NCI-H2107 (cell line): ENCODE measurements at regions not wholly inside any gene's neighbourhood (a gene's known extent, or its start where the extent isn't known, plus 50 kb on each side); places are given as distances from the start of the nearest gene placed in this dataset.
A peak's percentile ranks its signal among the peaks of the same experiment; 100 is the strongest.

Experiments used
- DNase-seq: peaks from one replicate; lab custom pipeline; 2025; lab: John Stamatoyannopoulos, UW

DNA sequence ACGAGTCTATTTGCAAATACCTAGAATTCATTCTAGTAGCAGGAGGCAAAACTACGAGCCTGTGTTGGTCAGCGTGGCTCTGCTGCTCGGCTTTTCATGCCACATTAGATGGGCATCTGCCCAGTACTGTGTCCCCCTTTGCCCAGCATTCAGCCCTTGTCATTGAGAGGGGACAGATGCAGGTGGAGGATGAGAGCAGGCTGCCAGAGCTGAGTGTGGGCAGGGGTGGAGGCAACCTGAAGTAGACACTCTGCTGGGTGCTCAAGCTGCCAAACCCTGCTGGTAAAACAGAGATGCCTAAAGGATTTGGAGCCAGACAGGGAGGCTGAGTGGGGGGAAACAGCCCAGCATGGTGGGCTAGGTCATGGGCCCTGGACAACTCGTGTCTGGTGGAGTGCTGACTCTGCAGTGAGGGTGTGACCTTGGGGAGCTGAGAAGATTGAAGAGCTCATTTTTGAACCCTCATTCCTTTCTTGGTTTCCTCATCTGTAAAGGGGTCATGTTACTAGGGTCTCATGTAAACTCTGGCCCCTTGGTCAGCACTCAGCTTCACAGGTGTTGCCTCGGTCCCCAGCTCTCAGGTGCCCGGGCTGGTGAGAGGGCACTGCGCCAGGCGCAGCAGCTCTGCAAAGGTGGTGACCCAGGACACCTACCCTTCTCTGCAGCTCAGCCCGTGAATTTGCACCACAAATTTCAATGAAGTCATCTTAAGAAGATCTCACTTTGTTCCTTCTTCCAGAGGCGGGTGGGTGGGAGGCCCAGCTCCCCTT is 64.2 kb upstream of the BHLHE23 start:
- DNase-seq = no peak

DNA sequence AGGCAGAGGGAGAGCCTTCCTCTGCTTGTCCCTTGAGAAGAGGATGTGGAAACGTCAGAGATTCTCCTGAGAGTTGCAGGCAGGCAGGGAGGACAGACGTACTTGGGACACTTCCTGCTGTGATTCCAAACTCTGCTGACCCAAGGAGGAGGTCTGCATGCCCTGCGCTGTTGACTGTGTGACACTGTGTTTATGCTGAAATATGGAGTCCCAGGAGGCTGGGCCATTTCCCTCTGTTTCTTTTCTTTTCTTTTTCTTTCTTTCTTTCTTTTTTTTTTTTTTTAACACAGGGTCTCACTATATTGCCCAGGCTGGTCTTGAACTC is 63.5 kb upstream of the BHLHE23 start:
- DNase-seq = no peak

DNA sequence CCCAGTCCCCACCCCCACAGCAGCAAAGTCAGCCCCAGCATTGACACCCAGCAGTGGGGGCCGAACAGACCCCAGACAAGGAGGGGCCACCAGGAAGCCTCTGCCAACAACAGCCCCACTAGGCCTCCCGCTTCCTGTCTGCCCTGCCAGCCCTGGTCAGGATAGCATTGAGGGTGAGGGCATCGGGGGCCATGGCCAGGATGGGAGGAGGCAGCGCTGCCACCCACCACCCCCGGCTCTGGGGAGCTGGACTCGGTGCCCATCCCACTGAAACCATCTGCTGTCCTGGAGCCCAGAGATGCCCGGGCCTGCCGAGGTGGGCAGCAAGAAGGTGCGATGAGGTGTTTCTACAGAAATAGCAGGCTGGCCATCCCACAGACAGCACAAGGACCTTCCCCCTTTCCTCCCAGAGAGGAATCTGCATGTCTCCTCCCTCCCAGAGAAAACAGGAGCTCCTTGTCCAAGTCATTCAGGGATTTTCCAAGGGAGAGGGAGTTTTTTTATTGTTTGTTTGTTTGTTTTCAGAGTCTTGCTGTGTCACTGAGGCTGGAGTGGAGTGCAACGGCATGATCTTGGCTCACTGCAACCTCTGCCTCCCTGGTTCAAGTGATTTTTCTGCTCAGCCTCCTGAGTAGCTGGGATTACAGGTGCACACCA is 62.1 kb upstream of the BHLHE23 start:
- DNase-seq = no peak

- no peak for DNase-seq
Observed at GRCh38 chr20:63067721-63068560, 61.2 kb upstream of the BHLHE23 start.

DNA sequence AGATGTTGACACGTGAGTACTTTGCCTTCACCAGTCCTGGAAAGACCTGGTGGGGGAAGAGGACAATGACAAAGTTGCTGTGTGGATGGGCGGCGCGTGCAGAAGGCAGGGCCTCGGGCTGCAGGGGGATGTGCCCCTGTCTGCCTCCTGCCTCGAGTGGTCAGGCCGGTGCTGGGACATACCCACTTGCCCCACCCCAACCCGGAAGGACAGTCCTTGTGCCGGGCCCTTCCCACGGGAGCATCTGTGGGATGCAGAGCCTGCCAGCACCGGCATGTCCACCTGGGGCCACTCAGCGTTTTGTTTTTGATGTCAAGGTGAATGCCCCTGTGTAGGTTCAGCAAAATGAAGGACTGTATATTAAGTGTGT is 60.5 kb upstream of the BHLHE23 start:
- DNase-seq = no peak

GRCh38 chr20:63066506-63067265 is 59.9 kb upstream of the BHLHE23 start:
- no peak for DNase-seq

- no peak for DNase-seq
Observed at GRCh38 chr20:63065911-63066310, 59.1 kb upstream of the BHLHE23 start.

DNA sequence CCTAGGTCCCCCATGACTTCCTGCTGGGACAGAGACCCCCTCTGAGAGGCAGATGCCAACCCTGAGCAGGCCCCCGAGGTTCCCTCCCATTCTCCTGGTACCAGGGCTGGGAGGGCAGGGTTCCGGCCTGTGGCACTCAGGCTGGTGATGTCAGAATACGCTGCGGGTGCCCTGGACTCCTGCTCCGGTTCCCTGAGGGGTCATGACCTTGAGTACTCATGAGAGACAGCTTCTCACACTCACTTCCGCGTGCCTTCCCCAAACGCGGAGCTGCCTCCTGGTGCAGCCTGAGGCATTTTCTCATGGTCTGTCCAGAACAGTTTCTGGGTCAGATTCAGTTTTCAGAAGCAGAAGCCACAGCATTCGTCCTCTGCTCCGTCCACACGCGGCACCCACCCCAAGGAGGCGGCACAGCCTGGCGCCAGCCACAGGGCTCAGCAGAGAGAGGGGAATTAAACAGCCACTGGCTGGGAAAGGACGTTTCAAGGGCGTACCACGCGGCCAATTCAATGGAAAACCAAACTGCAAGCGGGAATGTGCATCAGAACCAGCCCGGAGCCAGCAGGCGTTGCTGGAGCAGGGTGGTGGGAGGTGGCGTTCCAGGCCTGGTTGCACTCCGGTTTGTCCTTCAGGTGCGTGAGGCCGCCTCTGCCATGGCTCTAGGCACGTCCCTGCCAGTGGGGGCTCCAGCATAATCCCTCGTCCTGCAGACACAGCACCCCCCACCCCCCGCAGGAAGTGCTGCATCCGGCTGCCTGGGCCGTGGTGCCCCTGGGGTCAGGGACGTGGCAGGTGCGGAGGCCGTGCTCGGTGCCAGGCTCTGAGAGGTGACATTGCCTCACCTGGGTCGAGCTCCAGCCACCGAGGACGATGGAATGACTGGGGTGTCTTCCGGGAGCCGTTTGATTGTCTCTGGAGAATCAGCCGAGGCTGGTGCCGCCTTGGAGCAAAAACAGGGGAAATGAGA is 58.3 kb upstream of the BHLHE23 start:
- DNase-seq = no peak

GRCh38 chr20:63064310-63064709 is 57.5 kb upstream of the BHLHE23 start:
- no peak for DNase-seq

DNA sequence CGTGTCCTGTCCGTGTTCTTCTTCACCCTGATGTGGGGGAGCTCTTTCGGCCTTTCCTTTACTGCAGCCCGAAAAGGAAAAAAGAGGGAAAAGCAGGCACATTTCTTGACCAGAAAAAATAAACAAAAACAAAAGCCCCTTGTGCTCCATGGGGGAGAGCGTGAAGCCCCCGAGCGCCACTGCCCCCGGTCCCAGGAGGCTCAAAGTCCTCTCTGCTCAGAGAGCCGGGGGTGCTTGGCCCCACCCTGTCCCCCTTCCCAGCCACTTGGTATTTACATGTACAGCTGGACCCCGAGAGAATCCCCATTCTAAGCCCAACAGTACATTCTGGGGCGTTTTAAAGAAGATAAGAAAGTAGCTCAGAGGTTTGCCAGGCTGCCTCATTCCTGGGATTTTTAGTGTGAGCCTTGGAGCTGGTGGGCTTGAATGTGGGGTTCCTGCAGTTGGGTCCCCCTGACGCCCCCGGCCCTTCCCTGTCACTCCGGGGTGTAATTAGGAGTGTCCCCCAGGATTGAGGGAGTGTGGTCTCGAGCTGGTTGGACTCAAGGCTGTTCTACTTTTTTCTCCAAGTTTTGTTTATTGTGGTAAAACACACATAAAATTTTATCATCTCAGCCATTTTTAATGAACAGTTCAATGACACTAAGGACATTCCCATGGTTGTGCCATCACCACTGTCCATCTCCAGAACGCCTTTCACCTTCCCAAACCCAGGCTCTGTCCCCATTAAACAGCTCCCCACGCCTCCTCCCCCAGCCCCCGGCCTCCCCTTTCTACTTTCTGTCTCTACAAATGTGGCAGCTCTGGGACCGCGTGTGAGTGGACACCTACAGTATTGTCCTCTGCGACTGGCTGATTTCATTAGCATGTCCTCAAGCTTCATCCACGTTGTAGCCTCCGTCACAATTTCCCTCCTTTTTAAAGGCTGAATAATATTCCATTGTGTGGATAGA is 55.7 kb upstream of the BHLHE23 start:
- no peak for DNase-seq

- DNase-seq = no peak
Observed at GRCh38 chr20:63061771-63062100, 55.0 kb upstream of the BHLHE23 start.

DNA sequence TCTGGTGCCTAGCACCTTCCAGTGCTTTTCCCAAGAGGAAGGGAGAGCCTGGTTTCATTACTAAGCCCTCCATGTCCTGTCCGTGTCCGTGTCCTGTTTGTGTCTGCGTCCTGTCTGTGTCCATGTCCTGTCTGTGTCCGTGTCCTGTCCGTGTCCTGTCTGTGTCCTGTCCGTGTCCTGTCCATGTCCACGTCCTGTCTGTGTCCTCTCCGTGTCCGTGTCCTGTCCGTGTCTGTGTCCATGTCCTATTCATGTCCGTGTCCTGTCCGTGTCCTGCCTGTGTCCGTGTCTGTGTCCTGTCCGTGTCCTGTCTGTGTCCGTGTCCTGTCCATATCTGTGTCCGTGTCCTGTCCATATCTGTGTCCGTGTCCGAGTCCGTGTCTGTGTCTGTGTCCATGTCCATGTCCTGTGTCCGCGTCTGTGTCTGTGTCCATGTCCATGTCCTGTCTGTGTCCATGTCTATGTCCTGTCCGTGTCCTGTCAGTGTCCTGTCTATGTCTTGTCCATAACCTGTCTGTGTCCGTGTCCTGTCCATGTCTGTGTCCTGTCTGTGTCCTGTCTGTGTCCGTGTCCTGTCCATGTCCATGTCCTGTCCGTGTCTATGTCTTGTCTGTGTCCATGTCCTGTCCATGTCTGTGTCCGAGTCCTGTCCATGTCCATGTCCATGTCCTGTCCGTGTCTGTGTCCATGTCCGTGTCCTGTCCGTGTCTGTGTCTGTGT is 54.4 kb upstream of the BHLHE23 start:
- no peak for DNase-seq

DNA sequence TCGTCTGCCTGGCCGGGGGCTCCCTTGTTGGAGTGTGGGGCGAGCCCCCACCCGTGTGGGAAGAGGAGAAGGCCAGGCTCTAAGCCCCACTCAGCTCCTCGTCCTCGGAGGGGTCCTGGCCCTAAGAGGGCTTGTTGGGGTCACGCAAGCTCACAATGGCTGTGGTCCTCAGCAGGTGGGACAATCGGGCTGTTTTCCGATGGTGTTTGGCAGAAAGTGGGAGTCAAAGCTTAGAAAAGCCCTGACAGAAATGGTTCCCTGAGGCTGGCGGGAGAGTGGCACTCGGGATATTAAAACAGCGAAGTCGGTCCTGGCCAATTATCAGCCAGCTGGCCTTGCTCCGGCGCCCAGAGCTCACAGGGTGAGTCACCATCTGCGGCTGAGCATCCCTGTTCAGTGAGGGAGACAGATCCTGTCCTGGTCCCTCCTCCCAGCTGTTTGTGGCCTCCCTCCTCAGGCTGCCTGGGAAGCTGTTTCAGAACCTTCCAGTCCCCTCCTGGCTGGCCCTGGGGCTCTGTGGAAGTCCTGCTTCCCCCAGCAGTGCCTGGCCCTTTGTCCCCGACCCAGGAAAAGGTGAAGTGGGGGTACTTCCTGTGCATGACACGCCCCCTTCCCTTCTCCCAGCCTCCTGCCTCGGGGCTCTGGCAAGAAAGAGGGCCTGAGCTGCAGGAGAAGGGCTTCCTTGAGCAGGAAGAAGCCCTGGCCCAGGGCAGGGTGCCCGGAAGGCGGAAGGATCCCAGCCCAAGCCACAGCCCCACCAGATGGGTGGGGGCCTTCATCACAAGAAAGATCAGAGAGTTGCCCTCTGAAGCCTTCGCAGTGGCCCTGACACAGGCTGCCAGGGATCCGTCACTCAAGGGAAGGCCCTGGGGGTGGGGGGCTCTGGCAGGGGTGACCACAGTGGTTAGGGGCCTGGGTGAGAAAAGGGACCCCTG is 53.6 kb upstream of the BHLHE23 start:
- peak; percentile 18 for DNase-seq

GRCh38 chr20:63059684-63060056 is 52.9 kb upstream of the BHLHE23 start:
- no peak for DNase-seq

GRCh38 chr20:63058696-63059335 is 52.1 kb upstream of the BHLHE23 start:
- no peak for DNase-seq

GRCh38 chr20:63057171-63058117 is 50.7 kb upstream of the BHLHE23 start:
- no peak for DNase-seq
